HCT116 (cell line): ENCODE measurements at regions not wholly inside any gene's neighbourhood (a gene's known extent, or its start where the extent isn't known, plus 50 kb on each side); places are given as distances from the start of the nearest gene placed in this dataset.

Experiments used
- ATAC-seq: fragments of 200-7000 bp; cut with Tn5 transposase; 2 replicates; pipeline ENCODE4 v1.9.1; 2020; ENCODE audit warnings: mild to moderate bottlenecking, moderate library complexity
- BruUV-seq: library from RNA; stranded (reverse); fragments of 400-500 nt; replicated peaks from 2 replicates; lab custom pipeline; 2021; lab: Mats Ljungman, UMichigan
- CTCF ChIA-PET: fragments of 300-600 bp; sonication (Branson Sonifier 250); formaldehyde crosslinking; loops from one replicate; lab custom pipeline; 2021; ENCODE audit warnings: antibody characterized with exemption; lab: Charles Lee
- POLR2A ChIA-PET: fragments of 300-600, 350-600 bp; sonication (Branson Sonifier 250); formaldehyde crosslinking; loops from one replicate; lab custom pipeline; 2021; ENCODE audit warnings: antibody characterized with exemption; lab: Charles Lee
- RAD21 ChIA-PET, 2 experiments: fragments of 300-600 bp; sonication (Branson Sonifier 250); formaldehyde crosslinking; loops; one replicate each; lab custom pipeline; 2023; ENCODE audit warnings: low total read pairs in 2 of 2; ENCODE audit not compliant: uncharacterized antibody in 2 of 2, unreplicated experiment in 2 of 2, low non-redundant PET in 1 of 2; lab: Charles Lee
- DNase-seq: peaks from one replicate; pipeline ENCODE4 v3.0.0-alpha.2; 2010; ENCODE audit warnings: low read depth, low spot score
- H2AFZ ChIP-seq: fragments of 200-600 bp; shearing (Covaris generic), sonication (generic); 2 replicates; pipeline ENCODE4 v1.6.1; 2017; ENCODE audit warnings: low read depth, mixed run types, mixed read lengths, antibody characterized with exemption, low read length; ENCODE audit not compliant: poor library complexity, severe bottlenecking
- H3K27ac ChIP-seq: 2 replicates; pipeline ENCODE4 v1.5.1; 2012; ENCODE audit warnings: low read depth, low read length
- H3K27me3 ChIP-seq: fragments of 200-600 bp; sonication (generic); 2 replicates; pipeline ENCODE4 v1.6.1; 2016; ENCODE audit warnings: mixed run types, low read length, mixed read lengths; ENCODE audit not compliant: insufficient read depth
- H3K36me3 ChIP-seq, 2 experiments: fragments of 200-500 bp in 1 of 2; fragments of 200-600 bp in 1 of 2; sonication (Bioruptor generic) in 1 of 2; sonication (generic) in 1 of 2; 2 replicates each; pipeline versions ENCODE4 v1.5.1 to v1.6.1; 2014 to 2016; ENCODE audit warnings: low read length in 2 of 2, inconsistent platforms in 1 of 2, mixed read lengths in 1 of 2, mixed run types in 1 of 2; ENCODE audit not compliant: insufficient read depth in 2 of 2, control insufficient read depth in 1 of 2
- H3K4me1 ChIP-seq, 2 experiments: fragments of 200-600 bp in 1 of 2; sonication (generic) in 1 of 2; 2 replicates each; pipeline versions ENCODE4 v1.5.1 to v1.6.1; 2012 to 2017; ENCODE audit warnings: low read length in 2 of 2, inconsistent platforms in 1 of 2, mild to moderate bottlenecking in 1 of 2, mixed read lengths in 1 of 2, mixed run types in 1 of 2, moderate library complexity in 1 of 2; ENCODE audit not compliant: insufficient read depth in 2 of 2, control insufficient read depth in 1 of 2
- H3K4me2 ChIP-seq: fragments of 200-600 bp; sonication (generic); 2 replicates; pipeline ENCODE4 v1.6.1; 2017; ENCODE audit warnings: mixed run types, low read length, mixed read lengths
- H3K4me3 ChIP-seq, 2 experiments: fragments of 200-600 bp in 1 of 2; sonication (generic) in 1 of 2; replicated peaks in 1 of 2; 2 replicates each; pipeline ENCODE4 v1.5.1; 2011 to 2016; ENCODE audit warnings: low read length in 2 of 2, control low read depth in 1 of 2, low read depth in 1 of 2, mild to moderate bottlenecking in 1 of 2, mixed read lengths in 1 of 2, mixed run types in 1 of 2
- H3K79me2 ChIP-seq: fragments of 200-600 bp; sonication (generic); 2 replicates; pipeline ENCODE4 v1.6.1; 2017; ENCODE audit warnings: mild to moderate bottlenecking, mixed run types, low read length, moderate library complexity, mixed read lengths; ENCODE audit not compliant: insufficient read depth
- H3K9ac ChIP-seq: fragments of 200-600 bp; sonication (generic); 2 replicates; pipeline ENCODE4 v1.6.1; 2016; ENCODE audit warnings: low read length, mixed read lengths
- H3K9me2 ChIP-seq: fragments of 200-600 bp; sonication (generic), shearing (Covaris generic); 2 replicates; pipeline ENCODE4 v1.6.1; 2017; ENCODE audit warnings: mixed run types, mild to moderate bottlenecking, moderate library complexity; ENCODE audit not compliant: insufficient read depth
- H3K9me3 ChIP-seq, 2 experiments: fragments of 200-500 bp in 1 of 2; fragments of 200-600 bp in 1 of 2; sonication (Bioruptor generic) in 1 of 2; sonication (generic) in 1 of 2; 2 replicates each; pipeline ENCODE4 v1.6.1; 2014 to 2017; ENCODE audit warnings: low read length in 2 of 2, mixed read lengths in 2 of 2, inconsistent platforms in 1 of 2, low read depth in 1 of 2, mild to moderate bottlenecking in 1 of 2, mixed run types in 1 of 2, moderate library complexity in 1 of 2; ENCODE audit not compliant: control insufficient read depth in 1 of 2, insufficient read depth in 1 of 2
- H4K20me1 ChIP-seq: fragments of 200-600 bp; sonication (generic), shearing (Covaris generic); 2 replicates; pipeline ENCODE4 v1.6.1; 2017; ENCODE audit warnings: mixed run types, mild to moderate bottlenecking, moderate library complexity; ENCODE audit not compliant: insufficient read depth
- CEBPB ChIP-seq: IDR thresholded peaks from 2 replicates; pipeline ENCODE4 v1.6.1; 2012; ENCODE audit warnings: low read depth
- CTCF ChIP-seq, 3 experiments: fragments of 200-600 bp in 1 of 3; sonication (generic) in 1 of 3; IDR thresholded peaks in 2 of 3; conservative IDR thresholded peaks in 1 of 3; 2 replicates each; pipeline ENCODE4 v1.5.1; 2012 to 2017; ENCODE audit warnings: low read depth in 2 of 3, low read length in 2 of 3, antibody characterized with exemption in 1 of 3, borderline replicate concordance in 1 of 3, control low read depth in 1 of 3, mild to moderate bottlenecking in 1 of 3, mixed read lengths in 1 of 3, mixed run types in 1 of 3, moderate library complexity in 1 of 3; ENCODE audit not compliant: insufficient read depth in 1 of 3
- ELF1 ChIP-seq: IDR thresholded peaks from 2 replicates; pipeline ENCODE4 v1.6.1; 2012; ENCODE audit warnings: low read depth, borderline replicate concordance
- EZH2 ChIP-seq: fragments of 200-600 bp; sonication (generic); IDR thresholded peaks from 2 replicates; pipeline ENCODE4 v1.6.1; 2017; ENCODE audit warnings: antibody characterized with exemption, mixed run types
- EZH2phosphoT487 ChIP-seq: fragments of 200-600 bp; IDR thresholded peaks from 2 replicates; pipeline ENCODE4 v1.6.1; 2018; ENCODE audit warnings: antibody characterized with exemption, borderline replicate concordance
- FOSL1 ChIP-seq: IDR thresholded peaks from 2 replicates; pipeline ENCODE4 v1.6.1; 2012; ENCODE audit warnings: low read depth
- JUND ChIP-seq: IDR thresholded peaks from 2 replicates; pipeline ENCODE4 v1.6.1; 2012
- POLR2A ChIP-seq: IDR thresholded peaks from 2 replicates; pipeline ENCODE4 v1.7.0; 2011; ENCODE audit warnings: borderline replicate concordance; ENCODE audit not compliant: insufficient read depth, insufficient read length; ENCODE audit errors: extremely low read depth
- RAD21 ChIP-seq: IDR thresholded peaks from 2 replicates; pipeline ENCODE4 v1.6.1; 2012; ENCODE audit warnings: low read depth, mild to moderate bottlenecking
- REST ChIP-seq: IDR thresholded peaks from 2 replicates; pipeline ENCODE4 v1.6.1; 2012; ENCODE audit warnings: low read depth
- SIN3A ChIP-seq: IDR thresholded peaks from 2 replicates; pipeline ENCODE4 v1.6.1; 2012; ENCODE audit warnings: low read depth
- SP1 ChIP-seq: IDR thresholded peaks from 2 replicates; pipeline ENCODE4 v1.6.1; 2012; ENCODE audit warnings: low read depth
- SRF ChIP-seq: IDR thresholded peaks from 2 replicates; pipeline ENCODE4 v1.6.1; 2012; ENCODE audit warnings: low read depth
- TCF7L2 ChIP-seq: IDR thresholded peaks from 2 replicates; pipeline ENCODE4 v1.7.0; 2011; ENCODE audit warnings: borderline replicate concordance, inconsistent platforms; ENCODE audit not compliant: insufficient read depth, insufficient read length; ENCODE audit errors: extremely low read depth
- YY1 ChIP-seq: IDR thresholded peaks from 2 replicates; pipeline ENCODE4 v1.6.1; 2011; ENCODE audit warnings: low read length, low read depth, moderate library complexity, mild to moderate bottlenecking; ENCODE audit not compliant: insufficient replicate concordance; ENCODE audit errors: extremely low read depth
- ZBTB33 ChIP-seq: IDR thresholded peaks from 2 replicates; pipeline ENCODE4 v1.6.1; 2011; ENCODE audit warnings: mild to moderate bottlenecking, low read length, moderate library complexity; ENCODE audit not compliant: insufficient replicate concordance; ENCODE audit errors: extremely low read depth
- ZNF274 ChIP-seq: fragments of 200-500 bp; sonication (Bioruptor generic); IDR thresholded peaks from 2 replicates; pipeline ENCODE4 v1.6.1; 2014; ENCODE audit warnings: mild to moderate bottlenecking, low read depth, low read length, inconsistent platforms
- intact Hi-C: fragments of 100-400 bp; cut with micrococcal nuclease; formaldehyde crosslinking; loops from 2 replicates; pipeline ENCODE4 v1.10.0; 2022

GRCh38 chr3:118244761-118245160, 789.9 kb downstream of the IGSF11 start:
- H3K9me3 ChIP-seq = no peaks in the 10 kb centered on the region
- ATAC-seq (no peak), DNase-seq (no peak)
- H3K4me1 ChIP-seq = no peaks in the 10 kb centered on the region
- CTCF ChIA-PET = no interaction called here
- RAD21 ChIA-PET = no interaction called here
- POLR2A ChIA-PET = no interaction called here
- TF ChIP-seq ZNF274 = no peak
- no peak for TF ChIP-seq JUND
- TF ChIP-seq YY1 = no peak
- no peak for TF ChIP-seq FOSL1
- TF ChIP-seq SP1 = no peak
- TF ChIP-seq CTCF (IDR thresholded peaks at IDR 0.05 in 2 of 3, conservative IDR thresholded peaks at IDR 0.05 in 1 of 3; ENCODE audit: borderline replicate concordance in 1 of 3, insufficient read depth in 1 of 3, low read depth in 2 of 3, low read length in 2 of 3) = no peak
- TF ChIP-seq CEBPB = no peak
- no peak for TF ChIP-seq ELF1
- TF ChIP-seq SIN3A = no peak
- no peak for TF ChIP-seq RAD21
- no peak for TF ChIP-seq EZH2
- no peak for TF ChIP-seq TCF7L2
- TF ChIP-seq EZH2phosphoT487 = no peak
- no peak for TF ChIP-seq SRF
- TF ChIP-seq REST = no peak
- TF ChIP-seq POLR2A = no peak
- no peak for TF ChIP-seq ZBTB33
- no peaks in the 10 kb centered on the region for H3K36me3 ChIP-seq
- no peaks in the 10 kb centered on the region for H3K27me3 ChIP-seq
- no peak overlapping the region for H3K27ac ChIP-seq
- no peaks in the 10 kb centered on the region for H4K20me1 ChIP-seq
- no peaks in the 10 kb centered on the region for H3K79me2 ChIP-seq
- intact Hi-C loops = no loop called here
- no peak overlapping the region for H2AFZ ChIP-seq
- H3K4me2 ChIP-seq = no peak overlapping the region
- H3K4me3 ChIP-seq = no peak overlapping the region
- no peak overlapping the region for H3K9ac ChIP-seq
- BruUV-seq = no TSS peak
- H3K9me2 ChIP-seq = no peaks in the 10 kb centered on the region
